ENCODE measurements at regions not wholly inside any gene's neighbourhood (a gene's known extent, or its start where the extent isn't known, plus 50 kb on each side); places are given as distances from the start of the nearest gene placed in this dataset.

- no peak for DNase-seq
Measured at GRCh38 chr3:64306745-64307144, 81.5 kb upstream of the PRICKLE2 start.

GRCh38 chr3:64305731-64306130, 80.5 kb upstream of the PRICKLE2 start:
- no peak for DNase-seq

- DNase-seq, result no peak
Measured at GRCh38 chr3:64304828-64305410, 79.7 kb upstream of the PRICKLE2 start.

- DNase-seq, result no peak
Measured at GRCh38 chr3:64303881-64304280, 78.6 kb upstream of the PRICKLE2 start.

- no peak for DNase-seq
Measured at GRCh38 chr3:64303401-64303800, 78.1 kb upstream of the PRICKLE2 start.

GRCh38 chr3:64301476-64301875, 76.2 kb upstream of the PRICKLE2 start:
- DNase-seq, result no peak

- no peak for DNase-seq
Measured at GRCh38 chr3:64300790-64301423, 75.6 kb upstream of the PRICKLE2 start.

- no peak for DNase-seq
Measured at GRCh38 chr3:64299206-64299605, 73.9 kb upstream of the PRICKLE2 start.

GRCh38 chr3:64297563-64297962, 72.3 kb upstream of the PRICKLE2 start:
- no peak for DNase-seq

GRCh38 chr3:64295594-64295993, 70.3 kb upstream of the PRICKLE2 start:
- no peak for DNase-seq

GRCh38 chr3:64294771-64295170, 69.5 kb upstream of the PRICKLE2 start:
- no peak for DNase-seq

GRCh38 chr3:64293121-64293520, 67.9 kb upstream of the PRICKLE2 start:
- DNase-seq, result no peak

- no peak for DNase-seq
Measured at GRCh38 chr3:64291956-64292355, 66.7 kb upstream of the PRICKLE2 start.

GRCh38 chr3:64291345-64291744, 66.1 kb upstream of the PRICKLE2 start:
- no peak for DNase-seq

- DNase-seq, result no peak
Measured at GRCh38 chr3:64290864-64291263, 65.6 kb upstream of the PRICKLE2 start.

- DNase-seq, result no peak
Measured at GRCh38 chr3:64290161-64290560, 64.9 kb upstream of the PRICKLE2 start.

GRCh38 chr3:64289622-64290021, 64.4 kb upstream of the PRICKLE2 start:
- no peak for DNase-seq

GRCh38 chr3:64278625-64279024, 53.4 kb upstream of the PRICKLE2 start:
- DNase-seq, result no peak

GRCh38 chr3:64276131-64276530, 50.9 kb upstream of the PRICKLE2 start:
- no peak for DNase-seq
